ENCODE measurements at regions not wholly inside any gene's neighbourhood (a gene's known extent, or its start where the extent isn't known, plus 50 kb on each side); places are given as distances from the start of the nearest gene placed in this dataset.

GRCh38 chr20:22825546-22825945 is 209.6 kb upstream of the SSTR4 start:
- TF ChIP-seq CTCF (IDR thresholded peaks at IDR 0.05; ENCODE audit: poor library complexity) (no peak), EZH2 (IDR thresholded peaks at IDR 0.05; ENCODE audit: borderline replicate concordance) (no peak)

Measured in hepatocyte (in vitro differentiated cells).